ENCODE measurements at regions not wholly inside any gene's neighbourhood (a gene's known extent, or its start where the extent isn't known, plus 50 kb on each side); places are given as distances from the start of the nearest gene placed in this dataset.
"Not testable (repeated sequence)": the region's sequence is repeated elsewhere in the genome, so short reads cannot be mapped to it uniquely, and the experiment has no call there.

DNA sequence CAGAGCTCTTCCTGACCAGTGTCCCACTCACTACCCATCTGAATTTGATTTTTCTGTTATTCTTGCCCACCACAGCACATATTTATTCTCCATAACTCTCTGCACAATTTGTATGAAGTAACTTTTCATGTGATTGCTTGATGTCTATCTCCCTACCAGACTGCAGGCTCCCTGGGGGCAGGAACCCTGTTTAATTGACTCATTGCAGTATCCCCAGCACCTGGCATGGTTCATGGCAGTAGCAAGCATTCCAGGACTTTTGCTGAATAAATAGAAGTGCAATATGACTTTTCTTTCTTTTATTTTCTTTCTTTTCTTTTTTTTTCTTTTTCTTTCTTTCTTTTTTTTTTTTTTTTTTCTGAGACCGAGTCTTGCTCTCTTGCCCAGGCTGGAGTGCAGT is 88.7 kb upstream of the XPO1 start:
- DNase-seq (ENCODE audit: low read depth in 2 of 2), result no peak

DNA sequence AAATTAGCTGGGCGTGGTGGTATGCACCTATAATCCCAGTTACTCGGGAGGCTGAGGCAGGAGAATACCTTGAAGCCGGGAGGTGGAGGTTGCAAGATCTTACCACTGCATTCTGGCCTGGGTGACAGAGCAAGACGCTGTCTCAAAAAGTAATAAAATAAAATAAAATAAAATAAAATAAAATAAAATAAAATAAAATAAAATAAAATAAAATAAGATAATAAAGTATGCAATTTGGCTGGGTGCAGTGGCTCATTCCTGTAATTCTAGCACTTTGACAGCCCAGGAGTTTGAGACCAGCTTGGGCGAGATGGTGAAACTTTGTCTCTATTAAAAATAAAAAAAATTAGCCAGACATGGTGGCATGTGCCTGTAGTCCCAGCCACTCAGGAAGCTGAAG is 85.6 kb upstream of the XPO1 start:
- DNase-seq (ENCODE audit: low read depth in 2 of 2), result no peak

DNA sequence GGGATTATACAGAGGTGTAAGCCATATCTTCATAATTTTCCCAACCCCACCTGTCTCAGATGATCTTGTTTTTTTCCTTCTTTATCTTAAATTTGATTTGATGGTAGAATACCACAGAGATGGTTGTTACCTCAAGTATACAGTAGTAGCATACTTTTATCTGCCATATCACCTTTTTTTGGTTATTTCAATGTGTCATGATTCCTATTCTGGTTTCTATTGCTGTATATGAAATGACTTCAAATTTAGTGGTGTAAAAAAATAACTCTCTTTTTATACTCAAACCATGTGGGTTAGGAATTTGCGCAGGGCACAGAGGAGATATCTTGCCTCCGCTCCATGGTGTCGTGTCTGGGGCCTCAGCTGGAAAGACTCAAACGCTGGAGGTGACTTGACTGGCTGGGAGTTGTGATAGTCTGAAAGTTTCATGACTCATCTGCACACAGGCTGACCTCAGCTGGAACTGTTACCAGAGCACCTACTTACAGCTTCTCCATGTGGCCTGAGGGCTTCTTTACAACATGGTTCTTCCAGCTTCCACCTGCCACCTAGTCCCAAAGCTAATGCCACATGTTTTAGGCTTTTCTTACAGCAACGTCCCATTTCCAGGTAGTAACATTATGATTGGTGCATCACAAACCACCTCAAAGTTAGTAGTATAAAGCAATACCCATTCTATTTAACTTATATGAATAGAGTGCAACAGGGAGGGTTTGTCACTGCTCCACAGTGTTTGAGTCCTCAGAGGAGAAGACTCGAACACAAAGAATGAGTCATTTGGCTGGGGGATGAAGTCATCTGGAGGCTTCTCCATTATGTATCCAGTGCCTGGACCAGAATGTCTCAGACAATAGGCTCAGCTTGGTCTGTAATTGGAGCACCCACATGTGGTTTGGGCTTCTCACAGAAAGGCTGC is 82.3 kb upstream of the XPO1 start:
- DNase-seq (ENCODE audit: low read depth in 2 of 2), result no peak

DNA sequence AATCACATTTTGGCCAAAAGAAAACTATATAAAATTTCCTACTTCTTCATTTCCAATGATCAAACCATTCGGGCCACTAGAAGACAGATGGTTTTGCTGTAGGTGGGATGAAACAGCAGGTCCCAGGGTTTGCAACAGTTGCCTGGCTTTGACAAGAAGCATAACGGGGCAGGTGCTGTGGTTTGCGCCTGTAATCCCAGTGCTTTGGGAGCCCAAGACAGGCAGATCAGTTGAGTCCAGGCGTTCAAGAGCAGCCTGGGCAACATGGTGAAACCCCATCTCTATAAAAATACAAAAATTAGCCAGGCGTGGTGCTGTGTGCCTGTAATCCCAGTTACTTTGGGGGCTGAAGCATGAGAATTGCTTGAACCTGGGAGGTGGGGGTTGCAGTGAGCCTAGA is 81.4 kb upstream of the XPO1 start:
- DNase-seq (ENCODE audit: low read depth in 2 of 2), result no peak

DNA sequence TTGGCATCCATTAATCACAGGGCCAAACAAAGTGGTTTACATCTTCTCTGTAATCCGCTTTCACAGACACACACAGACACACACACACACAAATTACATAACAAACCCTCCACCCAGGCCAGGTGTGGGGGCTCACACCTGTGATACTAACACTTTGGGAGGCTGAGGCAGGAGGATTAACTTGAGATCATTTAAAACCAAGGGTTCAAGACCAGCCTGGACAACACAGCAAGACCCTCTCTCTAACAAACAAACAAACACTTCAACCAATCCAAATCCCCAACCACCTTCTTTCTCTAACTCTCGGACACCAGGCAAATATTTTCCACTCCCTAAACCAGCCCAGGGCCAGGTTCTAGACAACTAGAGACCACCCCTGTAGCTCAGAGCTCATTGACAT is 79.5 kb upstream of the XPO1 start:
- no peak for DNase-seq (ENCODE audit: low read depth in 2 of 2)

DNA sequence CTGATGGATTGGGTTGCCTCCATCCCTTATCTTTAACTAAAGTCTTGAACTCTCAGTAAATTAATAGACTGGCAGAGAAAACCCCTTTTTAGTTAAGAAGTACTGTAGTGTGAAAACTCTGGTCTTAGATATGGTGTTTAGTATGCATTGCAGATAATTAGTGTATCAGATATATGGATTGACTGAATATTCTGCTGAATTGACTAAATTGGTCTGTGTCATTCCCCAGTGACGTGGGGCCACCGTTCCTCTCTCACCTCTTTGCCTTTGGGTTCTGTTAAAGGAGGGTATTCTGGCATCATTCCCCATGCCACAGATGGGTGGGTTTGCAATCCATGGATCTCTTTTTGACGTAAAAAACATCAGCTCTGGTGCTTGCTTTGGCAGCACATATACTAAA is 67.1 kb upstream of the XPO1 start:
- no peak for DNase-seq (ENCODE audit: low read depth in 2 of 2)

DNA sequence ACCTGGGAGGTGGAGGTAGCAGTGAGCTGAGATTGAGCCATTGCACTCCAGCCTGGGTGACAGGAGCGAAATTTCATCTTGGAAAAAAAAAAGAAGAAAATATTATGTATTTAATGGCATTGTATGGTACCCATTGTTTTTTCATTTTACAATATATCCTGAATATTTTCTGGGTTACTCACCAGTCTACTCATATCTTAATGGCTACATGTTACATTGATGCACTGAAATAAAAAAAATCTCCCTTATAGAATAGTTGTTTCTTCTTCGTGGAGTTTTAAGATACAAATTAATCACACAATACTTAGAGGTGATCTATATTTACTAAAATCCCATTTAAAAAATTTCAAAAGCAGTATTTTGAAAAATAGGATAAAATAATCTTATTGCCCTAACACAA is 66.3 kb upstream of the XPO1 start:
- DNase-seq (ENCODE audit: low read depth in 2 of 2), result no peak

DNA sequence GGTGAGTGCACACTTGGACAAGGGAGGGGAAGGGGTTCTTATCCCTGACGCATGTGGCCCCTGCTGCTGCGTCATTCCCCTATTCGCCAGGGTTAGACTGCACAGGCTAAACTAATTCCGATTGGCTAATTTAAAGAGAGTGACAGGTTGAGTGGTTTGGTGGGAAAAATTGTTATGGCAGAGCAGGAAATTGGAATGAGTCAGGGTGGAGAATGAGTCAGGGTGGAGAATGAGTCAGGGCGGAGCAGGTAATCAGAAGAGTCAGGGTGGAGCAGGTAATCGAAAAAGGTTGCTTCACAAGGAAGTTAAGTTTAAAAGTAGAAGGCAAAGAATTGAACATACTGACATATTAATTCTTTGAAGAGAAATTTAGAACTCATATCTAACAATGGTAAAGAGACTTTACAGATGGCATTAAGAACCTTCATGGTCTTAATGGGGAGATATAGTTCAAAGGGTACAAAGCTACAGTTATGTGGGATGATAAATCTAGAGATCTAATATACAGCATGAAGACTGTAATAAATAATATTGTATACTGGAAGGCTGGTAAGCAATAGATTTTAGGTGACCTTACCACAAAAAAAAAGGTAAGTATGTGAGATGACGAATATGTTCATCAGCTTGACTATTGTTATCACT is 60.5 kb upstream of the XPO1 start:
- DNase-seq (ENCODE audit: low read depth in 2 of 2), result not testable (repeated sequence)

DNA sequence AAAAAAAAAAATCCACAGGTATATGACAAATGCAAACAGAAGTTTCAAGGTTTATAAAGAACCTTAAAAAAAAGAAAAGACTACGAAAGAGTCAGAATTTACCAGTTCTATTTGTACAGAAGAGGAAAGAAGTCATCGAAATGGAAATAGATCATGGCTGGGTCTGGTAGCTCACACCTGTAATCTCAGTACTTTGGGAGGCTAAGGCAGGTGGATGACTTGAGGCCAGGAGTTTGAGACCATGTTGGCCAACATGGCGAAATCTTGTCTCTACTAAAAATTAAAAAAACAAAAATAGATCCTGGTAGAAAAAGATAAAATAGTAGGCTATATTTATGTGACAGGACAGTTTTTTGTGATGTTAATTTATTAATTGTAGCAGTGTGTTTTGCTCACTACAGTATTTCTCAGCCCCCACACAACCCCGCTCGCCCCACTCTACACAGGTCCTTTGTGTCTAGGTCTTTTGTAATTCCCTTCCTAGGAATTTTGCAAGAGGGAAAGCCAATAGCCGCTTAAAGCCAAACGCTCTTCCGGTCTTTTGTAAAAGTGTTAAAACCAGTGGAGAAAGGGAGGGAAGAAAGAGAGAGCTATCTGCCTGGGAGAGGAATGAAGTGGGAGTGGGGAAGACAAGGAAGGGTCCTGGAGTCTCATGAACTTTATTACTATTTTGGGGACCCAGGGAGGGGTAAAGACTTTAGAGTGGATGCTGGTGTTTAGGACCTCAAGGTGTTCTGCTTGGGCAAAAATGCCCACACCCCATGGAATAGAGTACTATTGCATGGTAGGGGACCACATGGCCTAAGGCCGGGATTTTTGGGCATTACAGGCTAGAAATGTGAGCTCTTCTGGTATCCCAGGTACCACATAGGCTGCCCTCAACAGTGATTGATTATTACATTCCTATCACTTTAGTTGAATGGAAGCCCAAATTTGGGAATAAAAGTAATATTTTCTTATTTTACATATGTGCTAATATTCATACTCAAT is 59.4 kb upstream of the XPO1 start:
- no peak for DNase-seq (ENCODE audit: low read depth in 2 of 2)

DNA sequence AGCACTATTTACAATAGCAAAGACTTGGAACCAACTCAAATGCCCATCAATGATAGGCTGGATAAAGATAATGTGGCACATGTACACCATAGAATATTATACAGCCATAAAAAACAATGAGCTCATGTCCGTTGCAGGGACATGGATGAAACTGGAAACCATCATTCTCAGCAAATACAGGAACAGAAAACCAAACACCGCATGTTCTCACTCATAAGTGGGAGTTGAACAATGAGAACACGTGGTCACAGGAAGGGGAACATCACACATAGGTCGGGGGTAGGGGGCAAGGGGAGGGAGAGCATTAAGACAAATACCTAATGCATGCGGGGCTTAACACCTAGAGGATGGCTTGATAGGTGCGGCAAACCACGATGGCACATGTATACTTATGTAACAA is 56.0 kb upstream of the XPO1 start:
- DNase-seq (ENCODE audit: low read depth in 2 of 2), result not testable (repeated sequence)

DNA sequence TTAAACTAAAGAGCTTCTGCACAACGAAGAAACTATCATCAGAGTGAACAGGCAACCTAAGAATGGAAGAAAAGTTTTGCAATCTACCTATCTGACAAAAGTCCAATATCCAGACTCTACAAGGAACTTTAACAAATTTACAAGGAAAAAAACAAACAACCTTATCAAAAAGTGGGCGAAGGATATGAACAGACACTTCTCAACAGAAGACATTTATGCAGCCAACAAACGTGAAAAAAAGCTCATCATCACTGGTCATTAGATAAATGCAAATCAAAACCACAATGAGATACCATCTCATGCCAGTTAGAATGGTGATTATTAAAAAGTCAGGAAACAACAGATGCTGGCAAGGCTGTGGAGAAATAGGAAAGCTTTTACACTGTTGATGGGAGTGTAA is 55.5 kb upstream of the XPO1 start:
- DNase-seq (ENCODE audit: low read depth in 2 of 2), result not testable (repeated sequence)

DNA sequence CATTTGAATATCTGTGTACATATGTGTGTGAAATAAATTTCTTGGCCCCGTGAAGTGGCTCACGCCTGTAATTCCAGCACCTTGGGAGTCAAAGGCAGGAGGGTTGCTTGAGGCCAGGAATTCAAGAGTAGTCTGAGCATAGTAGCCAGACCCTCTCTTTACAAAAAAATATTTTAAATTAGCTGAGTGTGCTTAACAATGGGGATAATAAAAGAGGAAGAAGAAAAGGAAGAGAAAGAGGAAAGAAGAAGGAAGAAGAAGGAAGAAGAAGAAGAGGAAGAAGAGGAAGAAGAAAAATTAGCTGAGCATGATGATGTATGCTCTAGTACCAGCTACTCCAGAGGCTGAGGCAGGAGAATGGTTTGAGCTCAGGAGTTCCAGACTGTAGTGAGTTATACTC is 52.1 kb upstream of the XPO1 start:
- DNase-seq (ENCODE audit: low read depth in 2 of 2), result no peak

DNA sequence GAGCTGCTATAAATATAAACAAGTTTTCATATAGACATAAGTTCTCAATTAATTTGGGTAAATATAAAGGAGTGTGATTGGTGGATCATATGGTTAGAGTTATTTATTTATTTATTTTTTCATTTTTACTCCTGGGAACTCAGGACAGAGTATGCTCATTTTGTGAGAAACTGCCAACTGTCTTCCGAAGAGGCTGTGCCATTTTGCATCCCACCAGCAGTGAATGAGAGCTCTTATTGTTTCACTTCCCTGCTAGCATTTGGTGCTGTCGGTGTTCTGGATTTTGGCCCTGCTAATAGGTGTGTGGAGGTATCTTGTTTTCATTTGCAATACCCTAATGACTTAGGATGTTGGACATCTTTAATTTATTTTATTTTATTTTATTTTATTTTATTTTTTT is 50.4 kb upstream of the XPO1 start:
- DNase-seq (ENCODE audit: low read depth in 2 of 2), result no peak
